OCI-LY1 (cell line): ENCODE measurements at regions not wholly inside any gene's neighbourhood (a gene's known extent, or its start where the extent isn't known, plus 50 kb on each side); places are given as distances from the start of the nearest gene placed in this dataset.

Source experiments
- CTCF ChIP-seq: fragments of 200-600 bp; sonication (generic), shearing (Covaris generic); IDR thresholded peaks from 2 replicates; pipeline ENCODE4 v1.5.1; 2017; ENCODE audit warnings: mild to moderate bottlenecking, antibody characterized with exemption, low read length, moderate library complexity, mixed read lengths
- EZH2 ChIP-seq: fragments of 200-600 bp; sonication (generic), shearing (Covaris generic); IDR thresholded peaks from 2 replicates; pipeline ENCODE4 v1.8.0; 2017; ENCODE audit warnings: borderline replicate concordance, mixed run types, mild to moderate bottlenecking, antibody characterized with exemption, low read length, moderate library complexity, mixed read lengths

GRCh38 chr4:60195256-60195655 is 1004.9 kb upstream of the ADGRL3 start:
- TF ChIP-seq CTCF (no peak), EZH2 (no peak)
